H7 (cell line): ENCODE measurements at regions not wholly inside any gene's neighbourhood (a gene's known extent, or its start where the extent isn't known, plus 50 kb on each side); places are given as distances from the start of the nearest gene placed in this dataset.

Experiments
- DNase-seq: peaks from one replicate; pipeline ENCODE4 v3.0.0; 2012
- H3K27me3 ChIP-seq: 2 replicates; pipeline ENCODE4 v1.6.0; 2011; ENCODE audit warnings: mild to moderate bottlenecking, low read length; ENCODE audit not compliant: control insufficient read depth, insufficient read depth
- H3K36me3 ChIP-seq: replicated peaks from 2 replicates; pipeline ENCODE4 v1.5.1; 2011; ENCODE audit warnings: low read length; ENCODE audit not compliant: control insufficient read depth, insufficient read depth
- H3K4me3 ChIP-seq: 2 replicates; pipeline ENCODE4 v1.5.1; 2011; ENCODE audit warnings: low read depth, mild to moderate bottlenecking, control low read depth, low read length, moderate library complexity; ENCODE audit not compliant: insufficient read depth

DNA sequence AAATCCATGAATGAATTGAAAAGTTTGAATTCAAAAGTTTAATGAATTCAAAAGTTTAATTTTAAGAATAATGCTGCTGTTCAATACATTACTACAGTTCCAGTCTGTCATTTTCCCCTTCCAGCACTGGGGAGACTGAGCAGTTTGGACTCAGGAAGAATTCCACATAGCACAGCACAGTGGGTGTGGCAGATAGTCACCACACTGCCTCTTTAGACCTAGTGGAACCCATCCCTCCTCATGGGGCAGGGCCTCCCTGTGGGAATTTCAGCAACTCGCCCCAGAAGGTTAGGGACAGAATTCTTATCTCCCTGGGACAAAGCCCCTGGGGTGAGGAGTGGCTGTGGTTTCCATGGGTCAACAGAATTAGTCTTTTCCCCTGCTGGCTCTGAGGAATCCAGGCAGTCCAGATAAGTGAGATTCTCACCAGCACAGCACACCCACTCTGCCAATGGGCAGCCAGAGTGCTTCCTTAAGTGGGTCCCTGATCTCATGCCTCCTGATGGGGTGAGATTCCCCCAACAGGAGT lies 442.0 kb upstream of the SYT4 start:
- no peaks in the 10 kb centered on the region for H3K27me3 ChIP-seq
- no peaks in the 10 kb centered on the region for H3K36me3 ChIP-seq
- H3K4me3 ChIP-seq, result no peak overlapping the region
- DNase-seq, result no peak

DNA sequence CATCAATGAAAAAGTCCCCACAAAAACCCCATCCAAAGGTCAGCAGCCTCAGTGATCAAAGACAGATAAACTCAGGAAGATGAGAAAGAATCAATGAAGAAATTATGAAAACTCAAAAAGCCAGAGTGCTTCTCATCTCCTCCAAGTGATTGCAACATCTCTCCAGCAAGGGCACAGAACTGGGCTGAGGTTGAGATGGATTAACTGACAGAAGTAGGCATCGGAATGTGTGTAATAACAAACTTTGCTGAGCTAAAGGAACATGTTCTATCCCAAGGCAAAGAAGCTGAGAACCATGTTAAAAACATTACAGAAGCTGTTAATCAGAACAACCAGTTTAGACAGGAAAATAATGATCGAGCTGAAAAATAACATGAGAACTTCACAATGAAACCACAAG lies 442.8 kb upstream of the SYT4 start:
- DNase-seq, result no peak
- Histone ChIP-seq H3K4me3 (no peak overlapping the region), H3K36me3 (no peaks in the 10 kb centered on the region), H3K27me3 (no peaks in the 10 kb centered on the region)

- no peak for DNase-seq
- H3K27me3 ChIP-seq, result no peaks in the 10 kb centered on the region
- no peak overlapping the region for H3K4me3 ChIP-seq
- no peaks in the 10 kb centered on the region for H3K36me3 ChIP-seq
Measured at GRCh38 chr18:43735570-43735969, 458.3 kb upstream of the SYT4 start.

DNA sequence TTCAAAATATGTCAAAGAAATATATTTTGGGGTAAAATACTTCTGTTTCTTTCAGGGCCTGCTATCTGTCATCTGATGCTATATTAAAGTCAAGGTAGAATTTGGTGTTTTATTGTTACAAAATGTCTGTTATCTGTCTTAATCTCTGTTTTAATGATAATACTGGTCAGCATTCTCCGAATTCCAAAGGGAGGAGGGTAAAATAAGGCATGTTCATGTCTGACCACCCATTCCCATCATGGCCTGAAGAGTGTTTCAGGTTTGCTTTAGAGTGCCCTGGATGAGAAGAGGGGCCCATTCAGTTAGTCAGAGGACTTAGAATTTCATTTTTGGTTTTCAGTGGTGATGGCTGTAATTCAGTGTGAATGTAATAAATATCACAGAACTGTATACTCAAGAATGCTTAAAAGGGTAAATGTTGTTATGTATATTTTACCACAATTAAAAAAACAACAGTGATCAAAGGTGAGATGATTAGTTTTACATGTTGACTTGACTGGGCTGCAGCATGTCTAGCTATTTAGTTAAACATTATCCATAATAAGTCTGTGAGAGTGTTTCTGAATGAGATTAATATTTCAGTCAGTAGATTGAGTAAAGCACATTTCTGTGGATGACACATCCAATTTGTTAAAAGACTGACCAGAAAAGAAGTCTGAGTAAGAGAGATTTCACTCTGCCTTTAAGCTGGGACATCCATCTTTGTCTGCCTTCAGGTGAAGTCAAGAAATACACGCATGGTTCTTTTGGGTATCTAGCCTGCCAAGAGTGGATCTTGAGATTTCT lies 467.9 kb upstream of the SYT4 start:
- no peaks in the 10 kb centered on the region for H3K36me3 ChIP-seq
- H3K27me3 ChIP-seq, result no peaks in the 10 kb centered on the region
- no peak overlapping the region for H3K4me3 ChIP-seq
- no peak for DNase-seq

DNA sequence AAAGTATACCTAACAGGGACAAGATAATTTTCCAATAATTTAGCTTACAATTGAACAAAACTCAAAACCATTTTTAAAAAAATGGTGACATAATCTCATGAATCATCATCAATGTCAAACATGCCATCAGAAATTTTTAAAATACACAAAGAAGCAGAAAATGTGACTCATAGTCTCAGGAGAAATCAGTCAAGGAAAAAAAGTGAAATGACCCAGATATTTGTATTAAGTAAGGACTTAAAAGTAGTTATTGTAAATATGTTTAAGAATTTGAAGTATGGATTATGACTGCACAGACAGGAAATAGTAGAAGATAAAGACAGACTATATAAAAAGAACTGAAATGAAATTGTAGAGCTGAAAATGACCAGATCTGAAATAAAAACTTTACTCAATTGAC lies 473.9 kb upstream of the SYT4 start:
- Histone ChIP-seq H3K36me3 (no peaks in the 10 kb centered on the region), H3K4me3 (no peak overlapping the region), H3K27me3 (no peaks in the 10 kb centered on the region)
- DNase-seq, result no peak

- DNase-seq, result no peak
- no peak overlapping the region for H3K4me3 ChIP-seq
Measured at GRCh38 chr18:43751835-43752234, 474.5 kb upstream of the SYT4 start.

DNA sequence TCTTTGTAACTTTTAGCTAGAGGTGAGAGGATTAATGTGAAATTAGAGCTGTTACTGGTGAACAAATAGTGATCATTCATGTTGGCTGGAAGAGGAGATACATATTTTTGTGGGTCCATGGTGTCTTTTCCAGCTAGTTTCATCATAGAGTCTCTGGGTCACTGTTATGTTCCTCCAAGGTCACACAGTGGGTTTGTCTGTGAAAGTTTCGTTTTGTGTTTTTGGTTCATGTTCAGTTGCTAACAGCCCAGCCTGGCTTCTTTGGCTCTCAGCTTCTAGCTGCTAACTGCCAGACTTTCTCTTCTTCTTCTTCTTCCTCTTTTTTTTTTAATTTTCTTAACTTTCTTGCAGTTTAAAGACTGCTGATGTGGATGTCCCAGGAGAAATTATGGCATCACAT lies 480.0 kb upstream of the SYT4 start:
- H3K27me3 ChIP-seq, result no peaks in the 10 kb centered on the region
- DNase-seq, result no peak

More at GRCh38 chr18:43751835-43752234, 474.5 kb upstream of the SYT4 start:
- Histone ChIP-seq H3K27me3 (no peaks in the 10 kb centered on the region), H3K36me3 (no peaks in the 10 kb centered on the region)

DNA sequence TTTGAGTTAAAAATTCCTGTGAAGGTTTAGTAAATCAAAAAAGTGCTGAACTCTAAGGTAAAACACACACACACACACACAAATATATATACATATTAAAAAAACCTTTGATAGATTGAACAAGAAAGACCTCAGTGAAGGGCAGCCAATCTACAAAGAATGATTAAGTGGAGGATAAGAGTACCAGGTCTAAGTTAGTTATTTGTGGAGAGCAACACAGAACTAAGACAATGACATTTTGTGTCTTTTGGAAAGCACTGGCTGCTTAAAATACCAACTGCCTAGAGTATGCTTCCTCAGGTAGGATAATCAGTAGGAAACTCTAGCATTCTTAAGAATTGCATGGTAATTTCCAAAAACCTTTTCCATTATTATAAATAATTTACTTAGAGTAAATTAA lies 481.4 kb upstream of the SYT4 start:
- no peaks in the 10 kb centered on the region for H3K36me3 ChIP-seq
- H3K27me3 ChIP-seq, result no peaks in the 10 kb centered on the region
- no peak for DNase-seq
- no peak overlapping the region for H3K4me3 ChIP-seq

More for the DNA sequence above, 480.0 kb upstream of the SYT4 start:
- Histone ChIP-seq H3K4me3 (no peak overlapping the region), H3K36me3 (no peaks in the 10 kb centered on the region)

- H3K36me3 ChIP-seq, result no peaks in the 10 kb centered on the region
- no peak for DNase-seq
- H3K4me3 ChIP-seq, result no peak overlapping the region
- H3K27me3 ChIP-seq, result no peaks in the 10 kb centered on the region
Measured at GRCh38 chr18:43760010-43760409, 482.7 kb upstream of the SYT4 start.

DNA sequence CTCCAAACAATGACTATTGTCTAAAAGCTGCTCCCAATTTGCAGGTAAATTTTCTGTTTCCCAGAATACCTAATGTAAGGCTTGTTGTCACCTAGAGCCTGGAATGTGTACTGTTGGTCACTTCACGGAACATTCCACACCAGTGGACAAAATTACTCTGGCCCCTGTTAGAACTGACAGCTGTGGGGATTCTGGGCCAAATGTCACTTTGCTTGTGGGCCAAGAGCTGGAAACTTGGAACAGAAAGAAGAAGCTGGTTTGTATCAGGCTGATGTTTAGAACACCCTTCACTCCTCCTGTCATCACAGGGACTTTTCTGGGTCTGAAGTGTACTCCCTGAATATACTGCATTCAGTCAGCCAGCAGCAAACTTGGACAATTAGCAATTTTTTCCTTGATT lies 495.6 kb upstream of the SYT4 start:
- Histone ChIP-seq H3K36me3 (no peaks in the 10 kb centered on the region), H3K27me3 (no peaks in the 10 kb centered on the region), H3K4me3 (no peak overlapping the region)
- no peak for DNase-seq

GRCh38 chr18:43774497-43774896 lies 497.2 kb upstream of the SYT4 start:
- DNase-seq, result no peak
- H3K27me3 ChIP-seq, result no peaks in the 10 kb centered on the region
- no peak overlapping the region for H3K4me3 ChIP-seq
- no peaks in the 10 kb centered on the region for H3K36me3 ChIP-seq

DNA sequence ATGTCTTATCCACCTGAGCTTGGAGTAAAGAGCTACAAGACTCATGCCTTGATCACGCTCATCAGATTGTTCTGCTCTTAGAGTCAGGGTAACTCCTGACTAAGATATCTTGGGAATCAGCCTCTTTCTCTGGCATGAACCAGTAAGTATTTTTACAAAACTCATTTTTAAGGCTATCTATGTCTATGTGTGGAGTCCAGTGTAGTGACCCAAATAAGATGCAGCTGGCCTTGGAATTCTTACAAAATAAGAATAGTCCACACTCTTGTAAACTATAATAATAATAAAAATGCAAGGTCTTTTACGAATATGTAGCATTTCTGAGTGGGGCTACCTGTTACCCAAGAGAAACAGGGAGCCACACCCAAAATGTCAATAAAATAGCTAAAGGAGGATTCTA lies 498.3 kb upstream of the SYT4 start:
- Histone ChIP-seq H3K36me3 (no peaks in the 10 kb centered on the region), H3K27me3 (no peaks in the 10 kb centered on the region), H3K4me3 (no peak overlapping the region)
- no peak for DNase-seq

- no peak for DNase-seq
- Histone ChIP-seq H3K4me3 (no peak overlapping the region), H3K27me3 (no peaks in the 10 kb centered on the region), H3K36me3 (no peaks in the 10 kb centered on the region)
Measured at GRCh38 chr18:43776997-43777396, 499.7 kb upstream of the SYT4 start.

DNA sequence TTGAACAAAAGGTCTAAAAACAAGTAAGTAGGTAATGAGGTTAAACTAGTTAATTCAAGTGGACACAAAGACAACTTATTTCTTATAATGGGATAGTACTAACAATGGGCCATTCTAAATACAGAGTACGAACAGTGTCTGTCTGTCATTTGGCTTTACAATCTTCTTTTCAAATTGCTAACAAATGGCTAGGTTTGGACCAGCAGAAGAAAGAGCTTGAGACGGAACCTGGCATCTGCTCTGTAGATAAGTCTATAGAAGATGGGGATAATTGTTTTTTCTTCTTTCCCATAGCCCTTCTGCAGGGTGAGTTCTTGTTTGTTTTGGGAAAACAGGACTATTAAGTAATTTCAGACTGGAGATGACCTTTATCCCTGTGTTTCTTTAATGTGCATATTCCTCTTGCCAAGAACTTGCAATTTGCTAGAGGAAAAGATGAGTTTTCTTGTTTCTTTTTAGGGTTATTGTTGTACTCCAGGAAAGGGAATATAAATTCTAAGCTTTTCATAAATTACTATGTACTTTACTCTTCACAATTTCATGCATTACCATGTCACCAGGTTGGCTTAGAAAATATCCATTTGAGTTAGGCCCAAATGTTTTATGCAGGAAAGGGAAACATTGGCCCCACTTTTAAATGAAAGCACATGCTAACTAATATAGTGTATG lies 500.5 kb upstream of the SYT4 start:
- H3K4me3 ChIP-seq, result no peak overlapping the region
- DNase-seq, result no peak
- H3K27me3 ChIP-seq, result no peaks in the 10 kb centered on the region
- H3K36me3 ChIP-seq, result no peaks in the 10 kb centered on the region

- Histone ChIP-seq H3K27me3 (no peaks in the 10 kb centered on the region), H3K36me3 (no peaks in the 10 kb centered on the region), H3K4me3 (no peak overlapping the region)
- DNase-seq, result no peak
Measured at GRCh38 chr18:43780782-43781340, 503.6 kb upstream of the SYT4 start.
